ENCODE measurements at regions not wholly inside any gene's neighbourhood (a gene's known extent, or its start where the extent isn't known, plus 50 kb on each side); places are given as distances from the start of the nearest gene placed in this dataset.

DNA sequence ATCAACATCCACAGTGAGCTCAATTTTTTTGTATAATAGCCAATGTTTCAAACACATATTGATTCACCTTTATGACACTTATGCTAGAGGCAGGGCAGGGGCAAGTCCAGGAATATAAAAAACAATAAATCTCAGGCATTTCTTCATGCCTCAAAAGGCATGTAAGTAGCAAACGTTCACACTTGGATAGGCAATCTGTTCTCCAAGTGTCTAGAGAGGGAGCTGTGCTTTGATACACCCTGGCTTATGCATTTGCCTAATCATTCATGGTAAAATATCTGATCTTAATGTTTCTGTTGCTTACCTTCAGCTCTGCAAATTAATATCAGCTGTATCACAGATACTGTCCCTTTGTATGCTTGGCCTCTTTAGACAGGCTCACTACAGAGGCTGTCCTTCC, 464.5 kb upstream of the SETBP1 start:
- no peak for DNase-seq (ENCODE audit: low read depth in 2 of 2)

DNA sequence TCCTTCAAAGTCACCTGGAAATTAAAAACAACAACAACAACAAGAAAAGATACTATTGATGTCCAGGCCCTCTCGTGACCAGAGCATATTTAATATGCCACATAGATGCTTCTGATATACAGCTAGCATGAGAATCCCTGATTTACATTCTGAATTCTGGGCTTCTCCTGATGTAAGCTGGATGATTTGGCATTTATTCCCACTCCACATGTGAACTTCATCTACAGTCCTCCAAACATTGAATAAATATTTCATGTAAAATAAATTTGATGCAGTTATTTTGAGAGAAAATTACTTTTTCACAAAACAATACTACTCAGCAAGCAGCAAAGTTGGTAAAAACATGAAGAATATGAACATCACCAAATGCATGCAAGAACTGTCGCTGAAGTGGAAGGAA, 453.2 kb upstream of the SETBP1 start:
- no peak for DNase-seq (ENCODE audit: low read depth in 2 of 2)

DNA sequence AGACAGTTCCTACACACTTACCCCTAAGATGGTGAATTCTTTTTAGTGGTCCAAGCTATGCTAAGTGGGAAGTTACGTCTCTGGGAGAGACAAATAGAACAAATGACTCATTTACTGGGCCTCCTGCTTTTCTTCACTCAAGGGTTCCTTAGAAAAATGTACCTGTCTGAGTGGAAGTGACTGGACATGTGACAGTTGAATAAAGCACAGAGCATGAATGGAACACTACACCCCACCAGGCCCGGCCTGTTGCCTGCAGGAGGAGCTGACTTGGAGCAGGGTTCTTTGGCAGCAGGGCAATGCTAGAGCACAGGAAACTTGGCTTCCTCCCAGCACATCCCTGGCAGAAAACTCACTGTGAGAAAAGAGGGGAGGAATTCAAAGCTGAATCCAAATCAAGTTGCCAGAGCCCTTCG, 451.0 kb upstream of the SETBP1 start:
- DNase-seq (ENCODE audit: low read depth in 2 of 2), result no peak

DNA sequence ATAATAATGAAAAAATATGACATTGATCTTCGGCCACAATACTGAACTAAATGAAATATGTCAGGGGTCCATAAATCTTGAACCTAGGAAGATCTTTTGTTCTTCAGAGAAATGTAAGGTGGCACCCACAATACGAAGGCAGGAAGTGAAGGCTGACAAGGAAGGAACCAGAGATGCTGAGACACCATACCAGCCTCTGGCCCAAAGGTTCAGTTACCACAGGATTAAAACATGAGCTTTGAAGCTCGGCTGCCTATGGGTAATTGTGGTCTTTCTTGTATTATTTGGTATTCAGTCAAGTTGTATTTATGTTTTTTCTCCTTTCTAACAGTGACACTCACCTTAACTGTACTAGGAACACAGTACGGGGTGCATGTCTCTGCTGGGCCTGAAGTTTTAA, 448.8 kb upstream of the SETBP1 start:
- no peak for DNase-seq (ENCODE audit: low read depth in 2 of 2)

DNA sequence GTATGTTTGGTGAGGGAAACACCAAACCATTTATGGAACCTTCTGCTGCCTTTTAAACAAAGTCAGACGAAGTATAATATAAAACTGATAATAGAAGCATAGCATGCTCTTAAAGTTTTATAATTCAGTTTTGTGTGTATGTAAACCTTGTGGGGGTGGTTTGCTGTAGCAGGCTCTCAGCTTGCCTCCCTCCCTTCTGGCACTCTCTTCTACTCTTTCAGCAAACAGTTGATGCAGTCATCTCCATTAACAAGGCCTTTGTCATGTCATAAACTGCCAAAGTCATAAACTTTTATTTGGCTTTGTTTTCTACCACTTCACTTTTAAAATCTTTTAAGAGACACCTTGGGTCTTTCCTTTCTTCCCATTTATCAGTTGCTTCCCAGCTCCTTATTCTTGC, 448.2 kb upstream of the SETBP1 start:
- DNase-seq (ENCODE audit: low read depth in 2 of 2), result no peak

DNA sequence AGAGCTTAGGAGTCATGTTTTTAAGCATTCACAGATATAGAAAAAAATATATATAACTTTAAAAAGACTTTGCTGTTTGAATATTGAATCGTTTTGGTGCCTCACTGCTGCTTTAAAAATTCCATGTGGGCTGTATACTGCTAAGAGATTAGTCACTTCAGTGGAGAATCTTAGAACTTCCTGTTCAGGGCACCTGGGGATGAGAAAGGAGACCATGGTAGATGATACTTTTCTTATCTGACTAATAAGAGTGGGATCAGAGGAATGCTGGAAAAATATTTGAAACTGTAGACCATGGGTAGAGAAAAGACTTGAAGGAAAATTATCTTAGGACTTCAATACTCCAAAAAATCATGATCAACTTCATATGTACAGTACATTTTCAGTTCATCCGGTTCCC, 442.2 kb upstream of the SETBP1 start:
- DNase-seq (ENCODE audit: low read depth in 2 of 2), result no peak

DNA sequence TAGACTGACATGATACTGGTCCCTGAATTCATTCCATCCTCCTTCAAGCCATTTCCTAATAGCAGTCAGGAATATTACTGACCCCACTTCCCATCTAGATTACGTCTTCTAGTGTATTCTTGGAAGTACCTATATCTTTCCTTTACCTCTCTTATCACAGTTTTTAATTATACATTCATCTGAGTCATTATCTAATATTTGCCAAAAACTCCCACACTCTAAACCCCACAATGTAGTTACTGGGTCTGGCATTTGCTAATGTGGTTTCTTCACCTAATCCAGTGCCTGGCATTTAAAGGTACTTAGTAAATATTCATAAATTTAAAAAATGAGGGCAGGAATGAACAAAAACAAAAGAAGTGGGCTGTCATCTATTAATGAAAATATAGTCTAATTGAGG, 441.8 kb upstream of the SETBP1 start:
- DNase-seq (ENCODE audit: low read depth in 2 of 2), result no peak

DNA sequence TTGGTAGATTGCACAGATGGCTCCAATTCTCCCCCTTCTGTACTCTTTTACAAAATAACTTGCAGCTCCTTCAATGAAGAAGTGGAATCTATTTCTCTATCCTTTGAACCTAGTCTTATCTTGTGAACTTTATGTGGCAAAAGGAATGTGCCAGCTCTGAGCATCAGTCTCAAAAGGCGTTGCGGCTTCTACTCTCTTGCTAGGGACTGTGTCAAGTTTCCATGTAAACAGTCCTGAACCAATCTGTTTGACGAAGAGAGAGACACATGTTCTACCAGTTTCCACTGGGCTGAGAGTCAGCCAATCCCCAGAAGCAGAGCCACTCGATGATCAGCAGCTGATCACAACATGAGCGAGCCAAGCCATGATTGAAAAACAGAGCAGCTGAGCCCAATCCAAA, 439.7 kb upstream of the SETBP1 start:
- DNase-seq (ENCODE audit: low read depth in 2 of 2), result no peak

DNA sequence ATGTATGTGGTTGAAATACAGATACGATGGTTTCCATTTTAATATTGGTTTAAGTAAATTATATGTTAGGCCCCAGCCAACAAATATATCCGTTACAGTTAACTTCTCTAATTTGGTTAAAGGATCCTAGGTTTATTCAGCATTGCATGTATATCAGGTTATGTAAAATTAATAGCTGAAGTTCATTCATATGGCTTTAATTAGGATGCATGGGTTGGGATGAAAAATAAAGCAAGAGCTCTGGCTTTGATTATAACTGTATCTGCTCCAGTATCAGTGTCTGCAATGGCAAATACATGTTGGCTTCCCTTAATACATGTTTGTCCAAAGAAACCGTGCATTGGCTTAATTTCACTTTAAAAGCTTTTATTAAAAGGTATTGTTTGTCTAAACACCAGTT, 435.7 kb upstream of the SETBP1 start:
- no peak for DNase-seq (ENCODE audit: low read depth in 2 of 2)

DNA sequence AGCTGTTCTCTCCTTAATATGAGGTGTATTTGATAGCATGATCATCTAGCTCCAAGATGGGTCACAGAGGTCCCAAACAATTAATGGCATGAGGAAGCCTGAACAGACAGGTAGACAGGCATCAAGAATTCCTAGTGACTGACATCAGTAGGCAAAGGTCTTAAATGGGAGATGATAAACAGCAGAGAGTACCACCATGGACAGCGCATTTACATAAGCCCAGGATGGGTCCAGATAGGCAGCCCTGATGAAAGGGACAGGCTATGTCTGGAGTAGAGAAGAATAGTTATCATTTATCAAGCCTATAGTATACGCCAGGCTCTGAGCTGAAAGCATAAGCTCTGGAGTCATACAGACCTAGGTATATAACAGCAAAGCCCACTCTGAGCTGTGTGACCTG, 434.7 kb upstream of the SETBP1 start:
- DNase-seq (ENCODE audit: low read depth in 2 of 2), result no peak

DNA sequence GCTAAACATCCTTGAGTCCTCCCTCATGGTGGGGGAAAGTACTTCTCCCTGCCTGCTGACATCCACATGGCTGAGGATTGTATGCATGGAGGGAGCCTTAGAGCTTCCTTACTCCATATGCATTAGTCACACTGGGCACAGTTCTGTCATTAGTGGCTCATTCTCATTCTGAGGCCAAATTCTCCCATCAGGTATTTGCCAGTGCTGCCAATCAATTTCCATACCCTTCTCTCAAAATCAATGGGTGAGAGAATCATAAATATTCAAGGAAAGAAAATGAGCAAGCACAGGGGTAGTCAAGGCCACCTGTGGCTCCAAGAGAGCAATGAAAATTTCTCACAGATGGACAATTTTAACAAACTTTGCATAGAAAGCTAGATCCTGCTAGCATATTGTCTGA, 422.6 kb upstream of the SETBP1 start:
- no peak for DNase-seq (ENCODE audit: low read depth in 2 of 2)

DNA sequence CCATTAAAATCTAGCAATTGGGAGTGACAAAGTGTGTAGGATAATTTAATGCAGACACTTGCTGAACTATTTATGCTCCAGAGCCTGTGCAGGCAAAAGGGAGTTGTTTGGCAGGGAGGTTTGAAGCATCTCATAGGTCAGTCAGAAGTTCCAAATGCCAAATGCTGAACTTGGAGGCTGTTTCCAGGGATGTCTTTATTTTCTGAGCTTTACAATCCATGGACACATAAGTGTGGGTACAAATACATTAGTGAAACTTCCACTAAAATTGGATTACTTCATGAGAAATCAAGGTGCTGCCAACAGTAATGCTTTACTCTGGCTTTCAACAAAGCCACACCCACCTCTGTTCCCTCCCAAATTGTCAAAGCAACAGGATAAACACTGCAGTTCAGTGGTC, 422.1 kb upstream of the SETBP1 start:
- DNase-seq (ENCODE audit: low read depth in 2 of 2), result no peak

DNA sequence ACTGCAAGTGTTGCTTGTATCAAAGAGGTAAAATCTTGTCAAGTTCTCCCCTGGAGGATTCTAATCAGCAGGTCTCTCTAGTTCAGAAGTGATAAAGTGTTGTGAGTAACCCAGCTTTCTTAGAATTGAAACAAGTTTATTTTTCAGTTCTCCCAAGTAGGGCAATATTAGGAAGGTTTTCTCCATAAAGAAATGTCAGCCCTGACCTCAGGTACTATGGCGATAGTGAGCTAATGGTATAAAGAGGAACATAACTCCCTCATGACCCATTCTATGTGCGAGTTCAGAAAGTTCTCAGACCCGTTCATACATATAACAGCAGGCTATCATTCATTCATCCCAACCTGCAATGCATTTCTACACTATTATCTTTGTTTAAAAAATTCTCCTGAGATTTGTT, 421.1 kb upstream of the SETBP1 start:
- no peak for DNase-seq (ENCODE audit: low read depth in 2 of 2)

DNA sequence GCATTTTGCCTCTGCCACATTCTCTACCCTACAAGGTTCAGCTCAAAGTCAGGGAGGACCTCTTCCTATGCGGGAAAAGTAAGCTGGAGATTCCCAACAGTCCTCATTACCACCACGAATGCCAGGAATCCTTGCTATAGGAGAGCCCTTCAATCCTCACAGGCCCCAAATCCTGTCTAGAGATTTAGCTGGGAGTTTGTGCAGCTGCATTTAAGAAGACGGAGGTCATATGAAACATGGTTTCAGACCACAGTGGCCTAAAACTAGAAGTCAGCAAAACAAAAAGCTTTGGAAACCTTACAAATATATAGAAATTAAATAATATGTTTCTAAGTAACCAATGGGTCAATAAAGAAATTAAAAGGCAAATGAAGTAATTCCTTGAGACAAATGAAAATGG, 415.3 kb upstream of the SETBP1 start:
- no peak for DNase-seq (ENCODE audit: low read depth in 2 of 2)

DNA sequence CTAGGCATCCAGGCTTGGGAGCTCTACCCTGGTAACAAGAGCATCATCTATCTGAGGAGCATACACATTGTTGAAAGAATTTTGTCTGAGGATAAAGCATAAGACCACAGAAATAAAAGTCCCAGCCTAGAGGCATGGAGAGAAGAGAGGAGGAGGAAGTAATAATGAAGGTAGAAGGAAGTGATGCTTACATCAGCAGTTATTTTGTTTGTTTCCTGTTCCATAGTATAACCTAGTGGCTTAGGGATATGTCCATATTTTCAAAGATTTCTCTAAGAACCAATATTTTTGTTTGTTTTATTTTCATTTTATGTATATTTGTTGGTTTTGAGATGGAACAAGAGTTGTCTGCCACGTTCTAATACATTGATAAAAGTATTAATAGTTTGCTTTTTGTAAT, 407.4 kb upstream of the SETBP1 start:
- DNase-seq (ENCODE audit: low read depth in 2 of 2), result no peak

DNA sequence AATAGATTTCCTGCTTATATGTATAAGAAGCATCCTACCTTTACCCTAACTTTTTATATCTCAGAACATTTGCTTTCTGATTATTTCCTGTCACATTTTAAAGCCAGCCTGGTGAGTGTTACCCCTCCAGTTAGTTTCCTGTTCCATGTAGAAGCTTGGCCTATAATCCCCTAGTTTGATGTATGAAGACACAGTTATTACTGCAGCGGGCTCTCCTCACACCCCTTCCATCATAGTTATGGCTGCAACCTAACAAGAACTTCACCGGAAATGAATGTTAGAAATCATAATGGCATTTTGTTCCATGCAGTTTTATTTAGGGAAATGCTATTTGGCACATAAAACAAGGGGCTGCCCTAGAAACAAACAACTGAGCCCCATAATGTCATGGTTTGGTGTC, 400.2 kb upstream of the SETBP1 start:
- no peak for DNase-seq (ENCODE audit: low read depth in 2 of 2)

DNA sequence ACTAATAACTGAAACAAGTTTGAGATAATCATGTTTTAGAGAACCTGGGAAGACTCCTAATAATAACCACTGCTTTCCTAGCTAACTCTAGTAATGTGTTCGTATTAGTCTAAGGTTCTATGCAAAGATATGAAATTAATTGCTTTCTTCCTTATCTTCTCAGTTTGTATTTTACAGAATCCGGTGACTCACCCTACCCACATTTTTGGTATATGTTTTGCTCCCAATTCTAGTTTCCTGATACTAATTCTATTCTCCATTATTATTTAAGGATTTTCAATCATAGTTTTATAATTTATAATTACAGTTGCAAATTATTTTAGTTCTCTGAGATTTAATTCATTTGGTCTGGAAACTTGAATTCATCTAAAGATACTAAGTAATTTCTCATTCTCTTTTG, 394.6 kb upstream of the SETBP1 start:
- DNase-seq (ENCODE audit: low read depth in 2 of 2), result no peak

DNA sequence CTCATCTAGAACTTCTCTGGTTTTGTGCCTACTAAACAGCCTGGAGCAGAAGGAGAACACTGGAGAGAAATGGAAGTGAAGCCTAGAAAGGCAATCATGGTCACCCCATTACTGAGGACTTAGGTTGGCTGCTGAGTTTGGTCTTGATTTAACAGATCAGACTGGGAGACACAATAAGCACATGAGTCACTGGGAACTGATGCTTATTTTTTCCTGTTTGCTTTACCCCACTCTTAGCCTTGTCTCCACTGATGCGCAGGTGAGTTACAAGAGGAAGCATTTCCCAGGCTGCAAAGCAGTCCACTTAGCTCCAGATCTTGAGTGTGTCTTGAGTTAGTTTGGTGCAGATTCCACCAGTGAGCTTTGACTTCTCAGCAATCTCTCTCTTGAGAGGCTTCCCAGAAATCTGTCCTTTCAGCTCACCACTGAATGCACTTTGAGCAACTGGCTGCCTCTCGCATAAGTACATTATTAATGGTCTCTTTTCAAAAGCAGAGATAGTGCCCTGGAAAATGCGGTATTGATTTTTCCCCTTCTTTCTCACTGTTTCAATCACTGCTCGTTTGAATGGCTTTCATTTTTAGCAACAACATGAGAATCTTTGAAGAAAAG, 390.2 kb upstream of the SETBP1 start:
- no peak for DNase-seq (ENCODE audit: low read depth in 2 of 2)

DNA sequence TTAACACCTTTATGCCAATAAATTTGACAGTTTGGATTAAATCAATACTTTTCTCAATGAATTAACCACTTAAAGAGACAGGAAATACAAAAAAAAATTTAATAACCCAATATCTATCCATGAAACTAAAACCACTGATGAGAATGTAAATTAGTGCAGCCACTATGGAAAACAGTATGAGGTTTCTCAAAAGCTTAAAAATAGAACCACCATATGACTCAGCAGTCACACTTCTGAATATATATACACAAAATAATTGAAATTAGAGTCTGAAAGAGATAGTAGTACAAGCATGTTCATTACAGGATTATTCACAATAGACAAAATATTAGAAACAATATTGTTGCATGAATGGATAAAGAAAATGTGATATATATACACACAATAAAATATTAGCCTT, 382.1 kb upstream of the SETBP1 start:
- DNase-seq (ENCODE audit: low read depth in 2 of 2), result no peak

DNA sequence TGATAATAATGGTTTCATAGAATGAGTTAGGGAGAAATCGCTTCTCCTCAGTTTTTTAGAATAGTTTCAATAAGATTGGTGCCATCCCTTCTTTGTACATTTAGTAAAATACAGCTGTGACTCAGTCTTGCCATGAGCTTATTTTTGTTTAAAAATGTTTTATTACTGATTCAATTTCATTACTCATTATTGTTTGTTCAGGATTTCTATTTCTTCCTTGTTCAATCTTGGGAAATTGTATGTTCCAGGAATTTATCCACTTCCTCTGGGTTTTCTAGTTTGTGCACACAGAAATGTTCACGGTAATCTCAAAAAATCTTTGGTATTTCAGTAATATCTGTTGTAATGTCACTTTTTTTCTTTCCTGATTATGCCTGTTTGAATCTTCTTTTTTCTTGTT, 371.5 kb upstream of the SETBP1 start:
- DNase-seq (ENCODE audit: low read depth in 2 of 2), result no peak

DNA sequence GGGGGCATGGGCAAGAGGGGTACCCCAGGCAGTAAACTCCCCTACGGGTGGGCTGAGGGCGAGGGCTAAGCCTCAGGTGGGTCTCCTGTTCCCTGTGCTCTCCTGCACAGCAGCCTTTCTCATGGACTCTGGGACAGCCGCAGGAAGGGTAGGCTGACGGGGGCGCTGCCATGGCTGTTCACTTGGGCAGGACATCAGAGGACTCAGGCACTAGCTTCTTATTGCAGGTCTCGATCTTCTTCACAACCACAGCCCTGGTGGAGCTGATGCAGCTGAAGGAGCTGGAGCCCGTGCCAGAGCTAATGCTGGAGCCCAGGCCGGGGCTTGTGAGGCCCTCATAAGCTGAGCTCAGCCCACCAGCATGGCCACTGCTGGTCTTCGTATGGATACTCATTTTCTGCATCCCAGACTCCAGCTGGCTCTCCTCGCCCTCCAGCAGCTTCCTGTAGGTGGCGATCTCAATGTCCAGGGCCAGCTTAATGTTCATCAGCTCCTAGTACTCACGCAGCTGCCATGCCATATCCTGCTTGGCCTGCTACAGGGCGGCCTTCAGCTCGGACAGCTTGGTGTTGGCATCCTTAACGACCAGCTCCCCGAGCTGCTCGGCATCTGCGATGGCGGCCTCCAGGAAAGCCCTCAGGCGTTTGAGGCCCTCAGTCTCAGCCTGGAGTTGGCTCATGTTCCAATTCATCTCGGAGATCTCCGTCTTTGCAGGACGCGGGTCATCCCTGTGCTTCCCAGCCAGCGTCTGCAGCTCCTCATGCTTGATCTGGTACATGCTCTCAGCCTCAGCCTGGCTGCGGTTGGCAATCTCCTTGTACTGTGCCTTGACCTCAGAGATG, 359.8 kb upstream of the SETBP1 start:
- DNase-seq (ENCODE audit: low read depth in 2 of 2), result no peak

DNA sequence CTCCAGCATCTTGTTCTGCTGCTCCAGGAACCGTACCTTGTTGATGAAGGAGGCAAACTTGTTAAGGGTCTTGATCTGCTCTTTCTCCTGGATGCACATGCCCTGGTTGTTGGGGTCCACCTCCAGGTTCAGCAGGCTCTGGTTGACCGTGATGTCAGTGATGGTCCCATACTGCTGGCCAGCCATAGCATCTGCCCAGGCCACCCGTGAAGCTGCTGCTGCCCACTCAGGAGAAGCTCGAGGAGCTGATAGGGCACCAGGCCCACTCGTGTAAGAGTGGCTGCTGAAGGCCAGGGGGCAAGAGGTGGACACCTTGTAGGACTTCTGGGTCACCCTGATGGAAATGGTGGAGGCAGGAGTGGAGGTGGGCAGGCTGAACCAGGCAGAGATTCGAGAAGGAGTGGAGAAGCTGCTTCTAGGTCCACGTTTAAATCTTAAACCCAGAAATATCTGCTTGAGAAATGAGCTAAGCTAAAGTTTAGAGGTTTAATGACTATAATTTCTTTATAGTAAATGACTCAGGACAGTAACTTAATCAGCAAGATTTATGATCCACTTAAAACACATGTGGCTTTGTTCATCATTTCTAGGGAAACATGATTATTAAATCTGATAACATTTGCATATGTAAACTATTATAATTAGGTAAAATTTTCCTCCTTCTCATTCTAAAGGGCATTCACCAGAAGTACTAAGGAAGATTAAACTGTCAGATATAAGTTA, 358.7 kb upstream of the SETBP1 start:
- DNase-seq (ENCODE audit: low read depth in 2 of 2), result no peak

DNA sequence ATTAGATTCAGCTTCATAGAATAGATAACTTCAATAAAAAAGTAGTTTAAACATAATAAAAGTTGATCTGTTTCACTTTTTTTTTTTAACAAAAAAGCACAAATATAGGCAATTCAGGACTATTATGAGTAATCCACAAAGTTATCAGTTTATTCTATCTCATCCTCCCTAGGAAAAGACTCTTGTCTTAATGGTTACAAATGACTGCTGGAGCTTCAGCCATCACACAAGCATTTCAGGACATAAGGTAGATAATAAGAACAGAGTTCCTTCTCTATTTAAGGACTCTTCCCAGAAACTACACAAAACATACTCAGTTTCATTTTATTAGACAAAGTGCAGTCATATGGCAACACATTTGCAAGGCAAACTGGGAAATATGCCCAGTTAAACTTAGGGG, 357.6 kb upstream of the SETBP1 start:
- DNase-seq (ENCODE audit: low read depth in 2 of 2), result no peak

All from stimulated activated CD8-positive, alpha-beta memory T cell treated with anti-CD3 and anti-CD28 coated beads, Interleukin-15, amount 100 ng/mL, for 48 hours (primary cell).